Left ventricle myocardium inferior (tissue), 1 donor: ENCODE measurements at regions not wholly inside any gene's neighbourhood (a gene's known extent, or its start where the extent isn't known, plus 50 kb on each side); places are given as distances from the start of the nearest gene placed in this dataset.

ENCODE experiments used
- DNase-seq: peaks from one replicate; pipeline ENCODE4 v3.0.0-alpha.2; 2020
- H3K27ac ChIP-seq: fragments of 200-600 bp; replicated peaks from 2 replicates; pipeline ENCODE4 v1.8.0; 2021
- H3K27me3 ChIP-seq: fragments of 200-600 bp; 2 replicates; pipeline ENCODE4 v1.8.0; 2021; ENCODE audit warnings: low read depth
- H3K36me3 ChIP-seq: fragments of 200-600 bp; 2 replicates; pipeline ENCODE4 v1.8.0; 2021
- H3K4me1 ChIP-seq: fragments of 200-600 bp; 2 replicates; pipeline ENCODE4 v1.8.0; 2021
- H3K4me3 ChIP-seq: fragments of 200-600 bp; 2 replicates; pipeline ENCODE4 v1.8.0; 2021; ENCODE audit warnings: mild to moderate bottlenecking, moderate library complexity
- H3K9me3 ChIP-seq: fragments of 200-600 bp; replicated peaks from 2 replicates; pipeline ENCODE4 v1.8.0; 2021
- intact Hi-C: fragments of 100-400 bp; cut with micrococcal nuclease; formaldehyde crosslinking; loops from one replicate; pipeline ENCODE4 v1.11.0; 2022
- TF ChIP-seq, protein P1 (sequence below): fragments of 200-600 bp; IDR thresholded peaks from 2 replicates; pipeline ENCODE4 v1.8.0; 2021; ENCODE audit warnings: antibody characterized with exemption, mild to moderate bottlenecking, borderline replicate concordance
- donor health status: DM: no; HTN: yes; CAD: no; lungs with severe emphysema.

GRCh38 chr7:131722371-131722770, 165.9 kb upstream of the PODXL start:
- H3K27ac ChIP-seq = no peak overlapping the region
- no peaks in the 10 kb centered on the region for H3K9me3 ChIP-seq
- H3K36me3 ChIP-seq = no peaks in the 10 kb centered on the region
- TF ChIP-seq, protein P1, sequence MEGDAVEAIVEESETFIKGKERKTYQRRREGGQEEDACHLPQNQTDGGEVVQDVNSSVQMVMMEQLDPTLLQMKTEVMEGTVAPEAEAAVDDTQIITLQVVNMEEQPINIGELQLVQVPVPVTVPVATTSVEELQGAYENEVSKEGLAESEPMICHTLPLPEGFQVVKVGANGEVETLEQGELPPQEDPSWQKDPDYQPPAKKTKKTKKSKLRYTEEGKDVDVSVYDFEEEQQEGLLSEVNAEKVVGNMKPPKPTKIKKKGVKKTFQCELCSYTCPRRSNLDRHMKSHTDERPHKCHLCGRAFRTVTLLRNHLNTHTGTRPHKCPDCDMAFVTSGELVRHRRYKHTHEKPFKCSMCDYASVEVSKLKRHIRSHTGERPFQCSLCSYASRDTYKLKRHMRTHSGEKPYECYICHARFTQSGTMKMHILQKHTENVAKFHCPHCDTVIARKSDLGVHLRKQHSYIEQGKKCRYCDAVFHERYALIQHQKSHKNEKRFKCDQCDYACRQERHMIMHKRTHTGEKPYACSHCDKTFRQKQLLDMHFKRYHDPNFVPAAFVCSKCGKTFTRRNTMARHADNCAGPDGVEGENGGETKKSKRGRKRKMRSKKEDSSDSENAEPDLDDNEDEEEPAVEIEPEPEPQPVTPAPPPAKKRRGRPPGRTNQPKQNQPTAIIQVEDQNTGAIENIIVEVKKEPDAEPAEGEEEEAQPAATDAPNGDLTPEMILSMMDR = no peak
- H3K27me3 ChIP-seq = peaks cover 31% of the 10 kb centered on the region
- no peak overlapping the region for H3K4me3 ChIP-seq
- no peak for DNase-seq
- H3K4me1 ChIP-seq = no peaks in the 10 kb centered on the region
- intact Hi-C loops = no loop called here

GRCh38 chr7:131721660-131722059, 165.2 kb upstream of the PODXL start:
- no peak overlapping the region for H3K27ac ChIP-seq
- no peaks in the 10 kb centered on the region for H3K36me3 ChIP-seq
- no peaks in the 10 kb centered on the region for H3K4me1 ChIP-seq
- H3K27me3 ChIP-seq = peaks cover 25% of the 10 kb centered on the region
- H3K4me3 ChIP-seq = no peak overlapping the region
- no peak for DNase-seq
- TF ChIP-seq, protein P1 = no peak
- no peaks in the 10 kb centered on the region for H3K9me3 ChIP-seq
- intact Hi-C loops = no loop called here

GRCh38 chr7:131720703-131721102, 164.3 kb upstream of the PODXL start:
- Histone ChIP-seq H3K4me1 (no peaks in the 10 kb centered on the region), H3K9me3 (no peaks in the 10 kb centered on the region), H3K27ac (no peak overlapping the region), H3K36me3 (no peaks in the 10 kb centered on the region), H3K4me3 (no peak overlapping the region), H3K27me3 (peaks cover 22% of the 10 kb centered on the region)
- intact Hi-C loops = no loop called here
- TF ChIP-seq, protein P1 = no peak
- no peak for DNase-seq

DNA sequence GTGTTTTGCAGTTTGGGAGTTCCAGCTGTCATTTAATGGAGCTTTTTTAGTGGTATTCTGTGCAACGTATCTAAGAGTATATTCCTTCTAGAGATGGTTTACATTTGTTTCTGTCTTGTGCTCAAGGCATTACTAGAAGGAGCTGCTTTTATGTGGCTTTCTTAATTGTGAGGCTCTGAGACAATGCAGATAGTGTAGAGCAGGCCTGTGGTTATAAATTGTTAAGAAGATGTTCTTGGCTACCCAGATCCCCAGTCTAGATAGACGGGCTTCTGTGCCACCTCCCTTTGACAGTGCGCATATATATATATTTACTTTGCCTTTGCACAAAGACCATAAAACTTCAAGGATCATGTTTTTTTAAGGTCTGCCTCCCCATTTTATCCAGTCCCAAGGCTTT, 160.8 kb upstream of the PODXL start:
- Histone ChIP-seq H3K4me1 (no peaks in the 10 kb centered on the region), H3K27me3 (peaks cover 28% of the 10 kb centered on the region), H3K9me3 (no peaks in the 10 kb centered on the region), H3K4me3 (no peak overlapping the region), H3K27ac (no peak overlapping the region), H3K36me3 (no peaks in the 10 kb centered on the region)
- no peak for DNase-seq
- intact Hi-C loops = no loop called here
- TF ChIP-seq, protein P1 = no peak

- Histone ChIP-seq H3K36me3 (no peaks in the 10 kb centered on the region), H3K9me3 (peaks cover 26% of the 10 kb centered on the region), H3K27ac (no peak overlapping the region), H3K27me3 (peaks cover 13% of the 10 kb centered on the region), H3K4me1 (no peaks in the 10 kb centered on the region), H3K4me3 (no peak overlapping the region)
- no peak for DNase-seq
- TF ChIP-seq, protein P1 = no peak
- intact Hi-C loops = no loop called here
Observed at GRCh38 chr7:131699323-131699722, 142.9 kb upstream of the PODXL start.
